Esophagus squamous epithelium (tissue), 4 donors: ENCODE measurements at regions not wholly inside any gene's neighbourhood (a gene's known extent, or its start where the extent isn't known, plus 50 kb on each side); places are given as distances from the start of the nearest gene placed in this dataset.
A peak's percentile ranks its signal among the peaks of the same experiment; 100 is the strongest.

Experiments used
- CTCF ChIP-seq, 6 experiments: fragments of 450-650 bp in 4 of 6; fragments of 200-600 bp in 2 of 6; sonication (generic) in 2 of 6; IDR thresholded peaks; one replicate each; pipeline ENCODE4 v1.5.1; 2016 to 2019; ENCODE audit warnings: antibody characterized with exemption in 6 of 6, mild to moderate bottlenecking in 4 of 6, moderate library complexity in 4 of 6
- POLR2A ChIP-seq, 4 donors: fragments of 450-650 bp; IDR thresholded peaks; one replicate each; pipeline ENCODE4 v1.6.1; 2017; ENCODE audit warnings: antibody characterized with exemption in 4 of 4, mild to moderate bottlenecking in 4 of 4, moderate library complexity in 3 of 4

GRCh38 chr7:140242057-140243031 lies 65.6 kb upstream of the KDM7A start:
- peak in 2 of 6 experiments; percentile 15 to 16 for TF ChIP-seq CTCF (IDR thresholded peaks at IDR 0.05)
- no peak for TF ChIP-seq POLR2A (IDR thresholded peaks at IDR 0.05)
